D721Med (cell line): ENCODE measurements at regions not wholly inside any gene's neighbourhood (a gene's known extent, or its start where the extent isn't known, plus 50 kb on each side); places are given as distances from the start of the nearest gene placed in this dataset.

Experiments used
- DNase-seq: peaks from one replicate; pipeline ENCODE4 v3.0.0; 2011; ENCODE audit warnings: low spot score; ENCODE audit not compliant: insufficient read length
- FAIRE-seq: peaks from 2 replicates; lab custom pipeline; 2011; peaks lifted over from hg19 to GRCh38; lab: Jason Lieb, UNC
- CTCF ChIP-seq: IDR thresholded peaks from 2 replicates; pipeline ENCODE4 v1.5.1; 2012; ENCODE audit warnings: mild to moderate bottlenecking, control low read depth; ENCODE audit not compliant: insufficient read depth; ENCODE audit errors: missing control alignments

- no peak for TF ChIP-seq CTCF
- FAIRE-seq (no peak), DNase-seq (no peak)
Observed at GRCh38 chr15:95108673-95109072, 877.3 kb downstream of the MCTP2 start.

DNA sequence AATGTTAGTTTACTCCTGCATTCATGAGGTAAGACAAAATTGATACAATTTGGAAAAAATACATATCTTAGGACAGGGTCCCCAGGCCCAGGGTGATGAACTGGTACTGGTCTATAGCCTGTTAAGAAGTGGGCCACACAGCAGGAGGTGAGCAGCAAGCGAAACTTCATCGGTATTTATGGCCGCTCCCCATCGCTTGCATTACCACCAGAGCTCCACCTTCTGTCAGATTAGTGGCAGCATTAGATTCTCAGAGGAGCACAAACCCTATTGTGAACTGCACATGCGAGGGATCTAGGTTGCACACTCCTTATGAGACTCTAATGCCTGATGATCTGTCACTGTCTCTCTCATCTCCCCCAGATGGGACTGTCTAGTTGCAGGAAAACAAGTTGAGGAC is 880.6 kb downstream of the MCTP2 start:
- no peak for FAIRE-seq
- no peak for TF ChIP-seq CTCF

DNA sequence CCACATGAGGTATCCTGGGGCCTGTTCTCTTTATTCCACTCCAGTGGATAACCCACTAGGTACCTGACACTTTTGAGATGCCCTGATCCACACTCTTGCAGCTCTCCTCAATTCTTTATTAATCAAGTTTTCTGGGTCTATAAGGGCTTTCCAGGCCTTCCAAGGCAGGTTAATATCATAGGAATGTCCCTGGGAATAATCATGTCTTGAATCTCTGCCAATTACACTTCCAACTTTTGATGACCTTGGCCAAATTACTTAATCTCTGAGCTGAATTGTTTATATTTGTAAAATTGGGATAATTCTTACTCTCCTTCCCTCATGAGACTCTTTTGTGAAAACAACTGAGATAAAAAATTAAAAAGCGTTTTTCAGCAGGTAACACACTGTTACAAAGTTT is 881.7 kb downstream of the MCTP2 start:
- FAIRE-seq: no peak

More for the DNA sequence above, 880.6 kb downstream of the MCTP2 start:
- no peak for DNase-seq

DNA sequence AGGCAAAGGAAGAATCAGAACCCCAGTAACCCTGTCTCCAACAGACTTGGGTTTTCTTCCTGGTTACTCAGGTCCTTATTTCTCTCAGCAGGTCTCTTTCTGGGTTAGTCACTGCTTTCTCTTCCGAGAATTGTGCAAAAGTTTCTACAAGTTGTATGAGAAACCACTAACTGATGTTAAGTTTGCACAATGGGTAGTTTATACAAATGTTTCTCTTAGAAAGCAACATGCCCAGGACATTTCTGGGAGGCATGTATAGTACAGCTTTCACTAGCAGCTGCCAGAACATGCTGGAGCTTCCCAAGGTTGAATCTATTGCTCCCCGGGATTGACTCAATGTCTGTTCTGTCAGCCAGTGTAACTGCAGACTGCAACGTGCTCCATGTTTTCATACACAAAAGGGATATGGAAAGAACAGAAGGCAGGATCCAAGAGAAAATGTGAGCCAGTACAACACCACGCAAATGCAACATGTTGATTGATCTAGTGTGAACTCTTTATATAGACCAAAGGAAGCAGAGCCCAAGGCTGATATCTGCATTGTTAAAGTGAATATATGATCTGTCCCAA is 887.8 kb downstream of the MCTP2 start:
- DNase-seq (no peak), FAIRE-seq (no peak)
- no peak for TF ChIP-seq CTCF

More for the DNA sequence above, 881.7 kb downstream of the MCTP2 start:
- DNase-seq: no peak
- no peak for TF ChIP-seq CTCF

GRCh38 chr15:95120595-95120994 is 889.2 kb downstream of the MCTP2 start:
- FAIRE-seq: no peak
- no peak for TF ChIP-seq CTCF
- no peak for DNase-seq

DNA sequence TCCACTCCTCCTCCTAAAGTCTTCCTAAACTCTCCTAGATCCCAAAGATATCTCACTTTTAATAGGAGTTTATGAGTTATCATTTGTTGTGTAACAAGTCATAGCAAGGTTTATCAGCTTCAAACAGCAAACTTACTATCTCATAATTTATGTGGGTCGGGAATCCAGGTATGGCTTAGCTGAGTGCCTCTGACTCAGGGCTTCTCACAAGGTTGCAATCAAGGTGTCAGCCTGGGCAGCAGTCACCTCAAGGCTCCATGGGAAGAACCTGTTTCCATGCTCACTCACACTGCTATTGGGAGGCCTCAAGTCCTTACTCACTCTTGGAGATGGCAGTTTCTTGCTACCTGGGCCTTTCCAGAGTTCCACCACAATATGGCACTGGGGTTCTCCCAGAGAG is 889.8 kb downstream of the MCTP2 start:
- FAIRE-seq (no peak), DNase-seq (no peak)
- TF ChIP-seq CTCF: no peak

DNA sequence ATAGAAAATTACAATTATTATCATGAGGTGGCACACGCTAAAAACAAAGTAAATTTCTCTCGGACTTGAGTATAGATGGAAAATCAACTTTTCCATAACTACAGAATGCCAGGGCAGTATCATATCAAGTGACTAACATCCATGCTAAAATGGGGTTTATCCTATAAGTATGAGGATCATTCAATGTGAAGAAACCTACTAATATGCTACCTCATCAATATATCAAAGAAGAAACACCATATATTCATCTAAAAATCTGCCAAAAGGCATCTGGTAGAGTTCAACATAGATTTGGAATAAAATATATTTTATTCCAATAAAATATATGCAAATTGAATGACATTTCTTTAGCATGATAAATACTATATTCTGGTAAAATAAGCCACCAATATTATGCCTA is 894.4 kb downstream of the MCTP2 start:
- no peak for FAIRE-seq
- DNase-seq: no peak
- TF ChIP-seq CTCF: no peak
